GM12892 (cell line): ENCODE measurements at regions not wholly inside any gene's neighbourhood (a gene's known extent, or its start where the extent isn't known, plus 50 kb on each side); places are given as distances from the start of the nearest gene placed in this dataset.

Experiments
- POLR2A ChIP-seq: IDR thresholded peaks from 2 replicates; pipeline ENCODE4 v1.6.1; 2011; ENCODE audit warnings: low read depth, low read length, control low read depth
- POLR2AphosphoS5 ChIP-seq: IDR thresholded peaks from 2 replicates; pipeline ENCODE4 v1.6.1; 2011; ENCODE audit warnings: low read depth, low read length, control low read depth
- TAF1 ChIP-seq: IDR thresholded peaks from 2 replicates; pipeline ENCODE4 v1.6.1; 2011; ENCODE audit warnings: low read depth, mild to moderate bottlenecking, control low read depth, low read length, borderline replicate concordance

GRCh38 chr17:12254460-12254859, 233.8 kb downstream of the MAP2K4 start:
- TF ChIP-seq POLR2AphosphoS5 (no peak), POLR2A (no peak), TAF1 (no peak)
